ENCODE measurements at regions not wholly inside any gene's neighbourhood (a gene's known extent, or its start where the extent isn't known, plus 50 kb on each side); places are given as distances from the start of the nearest gene placed in this dataset.

DNA sequence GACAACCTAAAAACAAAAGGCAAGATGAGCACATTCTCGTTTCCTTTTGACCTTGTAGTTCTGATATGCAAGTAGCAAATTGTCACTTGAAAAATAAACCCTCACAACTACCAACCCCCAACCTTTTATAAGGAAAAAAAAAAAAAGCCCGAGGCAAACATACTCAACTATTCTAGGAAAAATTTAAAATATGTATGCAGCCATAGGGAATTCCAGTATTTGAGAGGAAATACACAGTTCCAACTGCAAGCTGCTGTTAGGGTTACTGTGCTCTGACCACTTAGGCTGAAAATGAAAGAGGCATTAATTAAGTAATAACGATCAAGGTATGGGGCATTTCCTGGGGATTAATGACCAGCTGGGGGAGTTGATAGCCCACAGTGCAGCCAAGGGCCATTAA lies 281.9 kb upstream of the DPH6 start (continued):
- TF ChIP-seq, protein P1, sequence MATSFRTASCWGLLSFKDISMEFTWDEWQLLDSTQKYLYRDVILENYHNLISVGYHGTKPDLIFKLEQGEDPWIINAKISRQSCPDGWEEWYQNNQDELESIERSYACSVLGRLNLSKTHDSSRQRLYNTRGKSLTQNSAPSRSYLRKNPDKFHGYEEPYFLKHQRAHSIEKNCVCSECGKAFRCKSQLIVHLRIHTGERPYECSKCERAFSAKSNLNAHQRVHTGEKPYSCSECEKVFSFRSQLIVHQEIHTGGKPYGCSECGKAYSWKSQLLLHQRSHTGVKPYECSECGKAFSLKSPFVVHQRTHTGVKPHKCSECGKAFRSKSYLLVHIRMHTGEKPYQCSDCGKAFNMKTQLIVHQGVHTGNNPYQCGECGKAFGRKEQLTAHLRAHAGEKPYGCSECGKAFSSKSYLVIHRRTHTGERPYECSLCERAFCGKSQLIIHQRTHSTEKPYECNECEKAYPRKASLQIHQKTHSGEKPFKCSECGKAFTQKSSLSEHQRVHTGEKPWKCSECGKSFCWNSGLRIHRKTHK (tag by site-specific recombination; IDR thresholded peaks at IDR 0.05), result no peak
- TF ChIP-seq ZNF610 (tag by site-specific recombination; IDR thresholded peaks at IDR 0.05; ENCODE audit: borderline replicate concordance) (no peak), GLIS2 (tag by site-specific recombination; IDR thresholded peaks at IDR 0.05) (no peak), ZNF747 (tag by site-specific recombination; IDR thresholded peaks at IDR 0.05) (no peak), ZNF394 (tag by site-specific recombination; IDR thresholded peaks at IDR 0.05; ENCODE audit: borderline replicate concordance) (no peak), ZNF2 (tag by site-specific recombination; IDR thresholded peaks at IDR 0.05) (no peak)
- TF ChIP-seq, protein P2, sequence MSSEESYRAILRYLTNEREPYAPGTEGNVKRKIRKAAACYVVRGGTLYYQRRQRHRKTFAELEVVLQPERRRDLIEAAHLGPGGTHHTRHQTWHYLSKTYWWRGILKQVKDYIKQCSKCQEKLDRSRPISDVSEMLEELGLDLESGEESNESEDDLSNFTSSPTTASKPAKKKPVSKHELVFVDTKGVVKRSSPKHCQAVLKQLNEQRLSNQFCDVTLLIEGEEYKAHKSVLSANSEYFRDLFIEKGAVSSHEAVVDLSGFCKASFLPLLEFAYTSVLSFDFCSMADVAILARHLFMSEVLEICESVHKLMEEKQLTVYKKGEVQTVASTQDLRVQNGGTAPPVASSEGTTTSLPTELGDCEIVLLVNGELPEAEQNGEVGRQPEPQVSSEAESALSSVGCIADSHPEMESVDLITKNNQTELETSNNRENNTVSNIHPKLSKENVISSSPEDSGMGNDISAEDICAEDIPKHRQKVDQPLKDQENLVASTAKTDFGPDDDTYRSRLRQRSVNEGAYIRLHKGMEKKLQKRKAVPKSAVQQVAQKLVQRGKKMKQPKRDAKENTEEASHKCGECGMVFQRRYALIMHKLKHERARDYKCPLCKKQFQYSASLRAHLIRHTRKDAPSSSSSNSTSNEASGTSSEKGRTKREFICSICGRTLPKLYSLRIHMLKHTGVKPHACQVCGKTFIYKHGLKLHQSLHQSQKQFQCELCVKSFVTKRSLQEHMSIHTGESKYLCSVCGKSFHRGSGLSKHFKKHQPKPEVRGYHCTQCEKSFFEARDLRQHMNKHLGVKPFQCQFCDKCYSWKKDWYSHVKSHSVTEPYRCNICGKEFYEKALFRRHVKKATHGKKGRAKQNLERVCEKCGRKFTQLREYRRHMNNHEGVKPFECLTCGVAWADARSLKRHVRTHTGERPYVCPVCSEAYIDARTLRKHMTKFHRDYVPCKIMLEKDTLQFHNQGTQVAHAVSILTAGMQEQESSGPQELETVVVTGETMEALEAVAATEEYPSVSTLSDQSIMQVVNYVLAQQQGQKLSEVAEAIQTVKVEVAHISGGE (tag by site-specific recombination; conservative IDR thresholded peaks at IDR 0.05; ENCODE audit: low read depth), result no peak
- TF ChIP-seq, protein P3, sequence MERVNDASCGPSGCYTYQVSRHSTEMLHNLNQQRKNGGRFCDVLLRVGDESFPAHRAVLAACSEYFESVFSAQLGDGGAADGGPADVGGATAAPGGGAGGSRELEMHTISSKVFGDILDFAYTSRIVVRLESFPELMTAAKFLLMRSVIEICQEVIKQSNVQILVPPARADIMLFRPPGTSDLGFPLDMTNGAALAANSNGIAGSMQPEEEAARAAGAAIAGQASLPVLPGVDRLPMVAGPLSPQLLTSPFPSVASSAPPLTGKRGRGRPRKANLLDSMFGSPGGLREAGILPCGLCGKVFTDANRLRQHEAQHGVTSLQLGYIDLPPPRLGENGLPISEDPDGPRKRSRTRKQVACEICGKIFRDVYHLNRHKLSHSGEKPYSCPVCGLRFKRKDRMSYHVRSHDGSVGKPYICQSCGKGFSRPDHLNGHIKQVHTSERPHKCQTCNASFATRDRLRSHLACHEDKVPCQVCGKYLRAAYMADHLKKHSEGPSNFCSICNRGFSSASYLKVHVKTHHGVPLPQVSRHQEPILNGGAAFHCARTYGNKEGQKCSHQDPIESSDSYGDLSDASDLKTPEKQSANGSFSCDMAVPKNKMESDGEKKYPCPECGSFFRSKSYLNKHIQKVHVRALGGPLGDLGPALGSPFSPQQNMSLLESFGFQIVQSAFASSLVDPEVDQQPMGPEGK (tag by site-specific recombination; IDR thresholded peaks at IDR 0.05), result no peak

DNA sequence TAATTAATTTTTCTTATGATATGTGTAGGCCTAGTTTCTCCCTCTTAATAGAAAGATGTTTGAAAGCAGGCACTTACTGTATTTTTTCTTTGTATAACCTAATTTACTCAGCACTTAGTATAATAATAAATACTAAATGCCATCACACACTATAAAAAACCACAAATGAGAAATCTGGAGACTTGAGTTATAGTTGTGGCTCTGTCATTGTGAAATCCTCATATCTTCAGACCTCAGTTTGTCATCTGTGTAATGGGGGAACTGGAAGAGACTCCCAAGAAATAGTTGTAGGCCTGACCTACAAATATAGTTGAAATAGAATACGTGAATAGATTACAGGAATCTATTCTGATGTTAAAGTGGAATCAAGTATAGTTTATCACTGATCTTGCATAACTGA lies 287.6 kb upstream of the DPH6 start:
- Histone ChIP-seq H3K27ac (ENCODE audit: extremely low read depth, low read depth, low read length) (no peak overlapping the region), H3K4me3 (ENCODE audit: low read depth, low read length) (no peak overlapping the region), H3K4me1 (ENCODE audit: control insufficient read depth, insufficient read depth, low read length) (no peaks in the 10 kb centered on the region), H3K36me3 (ENCODE audit: control insufficient read depth in 2 of 2, insufficient read depth in 1 of 2, low read length in 2 of 2) (no peaks in the 10 kb centered on the region), H3K9me3 (ENCODE audit: control insufficient read depth, insufficient read depth, low read depth, low read length) (no peaks in the 10 kb centered on the region)
- POLR2A ChIA-PET, result no interaction called here
- no peak for TF ChIP-seq ZNF121 (tag by site-specific recombination; IDR thresholded peaks at IDR 0.05)
- CTCF ChIA-PET, result no interaction called here

DNA sequence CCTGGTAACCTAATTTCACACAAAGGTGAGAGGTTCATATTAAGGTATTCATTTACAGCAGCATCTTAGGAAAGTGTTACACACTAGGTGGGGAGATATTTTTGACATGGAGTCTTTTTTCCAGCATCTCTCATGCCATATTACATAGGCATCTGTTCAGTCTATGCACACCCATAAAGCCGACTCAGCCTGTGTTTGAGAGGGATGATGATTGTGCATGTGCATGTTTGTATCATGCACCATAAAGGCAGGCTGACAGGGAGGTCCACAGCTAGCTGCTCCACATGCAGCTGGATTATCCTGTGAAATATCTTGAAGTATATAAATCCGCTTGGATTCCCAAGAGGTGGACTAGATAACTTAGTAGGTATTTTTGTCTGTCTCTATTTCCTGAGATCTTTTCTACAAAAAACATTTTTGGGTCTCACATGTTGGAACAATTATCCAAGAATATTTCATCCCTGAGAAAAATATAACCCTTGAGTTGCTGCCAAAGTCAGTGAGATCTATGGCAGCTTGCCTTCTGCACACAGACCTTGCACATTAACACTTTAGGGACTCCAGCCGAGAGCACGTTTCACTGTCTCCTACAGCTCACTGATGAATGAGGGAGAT lies 288.4 kb upstream of the DPH6 start:
- no peaks in the 10 kb centered on the region for H3K36me3 ChIP-seq (ENCODE audit: control insufficient read depth in 2 of 2, insufficient read depth in 1 of 2, low read length in 2 of 2)
- H3K4me3 ChIP-seq (ENCODE audit: low read depth, low read length), result no peak overlapping the region
- no peak overlapping the region for H3K27ac ChIP-seq (ENCODE audit: extremely low read depth, low read depth, low read length)
- CTCF ChIA-PET, result no interaction called here
- POLR2A ChIA-PET, result no interaction called here
- H3K4me1 ChIP-seq (ENCODE audit: control insufficient read depth, insufficient read depth, low read length), result no peaks in the 10 kb centered on the region
- H3K9me3 ChIP-seq (ENCODE audit: control insufficient read depth, insufficient read depth, low read depth, low read length), result no peaks in the 10 kb centered on the region
- TF ChIP-seq MEIS1 (CRISPR knock-in tag; IDR thresholded peaks at IDR 0.05; ENCODE audit: borderline replicate concordance) (no peak), ZNF16 (tag by site-specific recombination; IDR thresholded peaks at IDR 0.05; ENCODE audit: low read depth) (no peak), HOXD13 (CRISPR knock-in tag; IDR thresholded peaks at IDR 0.05; ENCODE audit: borderline replicate concordance) (no peak)
- TF ChIP-seq, protein P4, sequence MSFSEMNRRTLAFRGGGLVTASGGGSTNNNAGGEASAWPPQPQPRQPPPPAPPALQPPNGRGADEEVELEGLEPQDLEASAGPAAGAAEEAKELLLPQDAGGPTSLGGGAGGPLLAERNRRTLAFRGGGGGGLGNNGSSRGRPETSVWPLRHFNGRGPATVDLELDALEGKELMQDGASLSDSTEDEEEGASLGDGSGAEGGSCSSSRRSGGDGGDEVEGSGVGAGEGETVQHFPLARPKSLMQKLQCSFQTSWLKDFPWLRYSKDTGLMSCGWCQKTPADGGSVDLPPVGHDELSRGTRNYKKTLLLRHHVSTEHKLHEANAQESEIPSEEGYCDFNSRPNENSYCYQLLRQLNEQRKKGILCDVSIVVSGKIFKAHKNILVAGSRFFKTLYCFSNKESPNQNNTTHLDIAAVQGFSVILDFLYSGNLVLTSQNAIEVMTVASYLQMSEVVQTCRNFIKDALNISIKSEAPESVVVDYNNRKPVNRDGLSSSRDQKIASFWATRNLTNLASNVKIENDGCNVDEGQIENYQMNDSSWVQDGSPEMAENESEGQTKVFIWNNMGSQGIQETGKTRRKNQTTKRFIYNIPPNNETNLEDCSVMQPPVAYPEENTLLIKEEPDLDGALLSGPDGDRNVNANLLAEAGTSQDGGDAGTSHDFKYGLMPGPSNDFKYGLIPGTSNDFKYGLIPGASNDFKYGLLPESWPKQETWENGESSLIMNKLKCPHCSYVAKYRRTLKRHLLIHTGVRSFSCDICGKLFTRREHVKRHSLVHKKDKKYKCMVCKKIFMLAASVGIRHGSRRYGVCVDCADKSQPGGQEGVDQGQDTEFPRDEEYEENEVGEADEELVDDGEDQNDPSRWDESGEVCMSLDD (tag by site-specific recombination; IDR thresholded peaks at IDR 0.05), result no peak
- TF ChIP-seq, protein P2 (tag by site-specific recombination; conservative IDR thresholded peaks at IDR 0.05; ENCODE audit: low read depth), result no peak
- TF ChIP-seq, protein P5, sequence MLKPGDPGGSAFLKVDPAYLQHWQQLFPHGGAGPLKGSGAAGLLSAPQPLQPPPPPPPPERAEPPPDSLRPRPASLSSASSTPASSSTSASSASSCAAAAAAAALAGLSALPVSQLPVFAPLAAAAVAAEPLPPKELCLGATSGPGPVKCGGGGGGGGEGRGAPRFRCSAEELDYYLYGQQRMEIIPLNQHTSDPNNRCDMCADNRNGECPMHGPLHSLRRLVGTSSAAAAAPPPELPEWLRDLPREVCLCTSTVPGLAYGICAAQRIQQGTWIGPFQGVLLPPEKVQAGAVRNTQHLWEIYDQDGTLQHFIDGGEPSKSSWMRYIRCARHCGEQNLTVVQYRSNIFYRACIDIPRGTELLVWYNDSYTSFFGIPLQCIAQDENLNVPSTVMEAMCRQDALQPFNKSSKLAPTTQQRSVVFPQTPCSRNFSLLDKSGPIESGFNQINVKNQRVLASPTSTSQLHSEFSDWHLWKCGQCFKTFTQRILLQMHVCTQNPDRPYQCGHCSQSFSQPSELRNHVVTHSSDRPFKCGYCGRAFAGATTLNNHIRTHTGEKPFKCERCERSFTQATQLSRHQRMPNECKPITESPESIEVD (tag by site-specific recombination; IDR thresholded peaks at IDR 0.05), result no peak

Data from HEK293 (cell line).